ENCODE measurements at regions not wholly inside any gene's neighbourhood (a gene's known extent, or its start where the extent isn't known, plus 50 kb on each side); places are given as distances from the start of the nearest gene placed in this dataset.

DNA sequence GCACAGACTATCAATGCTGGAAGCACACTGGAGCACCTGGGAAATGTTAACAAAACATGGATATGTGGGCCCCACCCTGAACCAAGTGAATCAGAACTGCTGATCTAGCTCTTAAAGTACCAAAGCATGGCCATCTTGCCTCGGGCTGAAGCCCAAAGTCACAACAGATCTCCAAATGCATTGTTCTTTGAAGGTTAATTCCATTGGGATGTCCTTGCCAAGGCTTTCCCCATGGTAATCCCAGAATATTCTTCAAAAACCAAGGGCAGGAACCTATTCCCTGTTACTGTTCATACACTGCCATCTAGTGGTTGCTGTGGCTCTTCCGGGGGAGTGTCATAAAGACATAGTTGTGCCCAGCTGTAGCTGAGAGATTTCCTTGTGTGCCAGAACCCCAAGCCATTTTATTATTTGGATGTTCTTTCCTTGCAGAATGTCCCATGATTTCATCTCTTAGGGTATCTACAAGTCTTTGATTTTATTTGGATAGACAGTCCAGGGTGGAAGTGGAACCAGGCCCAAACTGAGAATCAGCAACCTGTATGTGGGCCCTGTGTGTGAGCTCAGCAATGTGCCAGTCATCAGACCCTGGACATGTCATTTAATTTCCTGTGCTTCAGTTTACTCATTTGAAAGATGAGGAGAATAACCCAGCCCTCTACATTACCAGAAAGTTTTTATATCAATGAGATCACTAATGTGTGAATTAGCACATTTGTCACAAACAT, 290.0 kb downstream of the ACTL7B start:
- no peak overlapping the region for H2AFZ ChIP-seq (ENCODE audit: low read length)
- no peak overlapping the region for H3K9ac ChIP-seq (ENCODE audit: insufficient read depth, low read depth, low read length)
- H3K27me3 ChIP-seq (ENCODE audit: control insufficient read depth in 1 of 2, insufficient read depth in 2 of 2, low read length in 2 of 2) = peaks cover 0 to 4% of the 10 kb centered on the region in 2 experiments; a peak in 1 of 5 replicates
- H3K4me1 ChIP-seq (ENCODE audit: insufficient read depth, low read length) = peaks cover 18% of the 10 kb centered on the region
- no peaks in the 10 kb centered on the region for H4K20me1 ChIP-seq (ENCODE audit: insufficient read depth, low read length)
- no peaks in the 10 kb centered on the region for H3K36me3 ChIP-seq (replicated peaks in 1 of 2; ENCODE audit: control insufficient read depth in 1 of 2, insufficient read depth in 2 of 2, low read length in 2 of 2)
- H3K4me2 ChIP-seq (ENCODE audit: low read depth, low read length) = no peak overlapping the region
- DNase-seq (ENCODE audit: low spot score) = peak; percentile 76
- no peaks in the 10 kb centered on the region for H3K79me2 ChIP-seq (ENCODE audit: insufficient read depth, low read length)
- BruUV-seq (replicated peaks) = no TSS peak
- no peaks in the 10 kb centered on the region for H3K9me3 ChIP-seq (ENCODE audit: low read length)
- H3K4me3 ChIP-seq (replicated peaks in 1 of 3; ENCODE audit: insufficient read depth in 1 of 3, low read depth in 2 of 3, low read length in 3 of 3) = no peak overlapping the region
- H3K27ac ChIP-seq (ENCODE audit: extremely low read length, insufficient read depth, low read length) = no peak overlapping the region
- ChIA-PET CTCF (ENCODE audit: low intra/inter-chr PET ratio, low total read pairs) (interaction anchor here (1.3 to 2.2 kb wide), 5 partner anchors 150 to 1144 kb away, joined by 4 to 15 read pairs (median 7); no protein-coding TSS in a partner anchor), POLR2A (no interaction called here)
- 3% methylated on average over 2 of the region's 2 CpGs for WGBS (ENCODE audit: low lambda C conversion rate)
- ATAC-seq = peak; percentile 95
- in situ Hi-C loops (cut with HindIII; ENCODE audit: extremely low pct_ligation_motif_present, low pct_unique_long_range_greater_than_20kb) (loop anchor here (5.0 to 25.0 kb wide), 3 partner anchors 284 to 1154 kb away; partner anchors contain the start of gene KLF4), intact Hi-C loops (cut with micrococcal nuclease; ENCODE audit: unreplicated experiment) (loop anchor here (1.0 to 5.0 kb wide), 7 partner anchors 31 to 1144 kb away; no protein-coding TSS in a partner anchor)
- FAIRE-seq = peak; percentile 94
- TF ChIP-seq ZNF281 (CRISPR knock-in tag; IDR thresholded peaks at IDR 0.05; ENCODE audit: borderline replicate concordance) (no peak), ZNF775 (CRISPR knock-in tag; IDR thresholded peaks at IDR 0.05; ENCODE audit: borderline replicate concordance) (no peak), SRSF1 (optimal IDR thresholded peaks at IDR 0.05; ENCODE audit: low read depth, low read length) (no peak), TAF15 (IDR thresholded peaks at IDR 0.05; ENCODE audit: low read depth, low read length, poor library complexity, severe bottlenecking) (no peak), HBP1 (CRISPR knock-in tag; IDR thresholded peaks at IDR 0.05; ENCODE audit: low read depth) (no peak), HNRNPK (IDR thresholded peaks at IDR 0.05; ENCODE audit: low read depth, low read length, poor library complexity, severe bottlenecking) (no peak), ETV5 (CRISPR knock-in tag; IDR thresholded peaks at IDR 0.05; ENCODE audit: borderline replicate concordance) (peak; percentile 64; the same call in 1 of the 2 replicates), ZNF18 (CRISPR knock-in tag; IDR thresholded peaks at IDR 0.05; ENCODE audit: insufficient replicate concordance) (no peak), SMAD3 (CRISPR knock-in tag; IDR thresholded peaks at IDR 0.05) (0 out of 2 replicates have a peak, but pooled peaks have one; percentile 53), ZNF747 (CRISPR knock-in tag; IDR thresholded peaks at IDR 0.05; ENCODE audit: borderline replicate concordance) (no peak), ZNF792 (CRISPR knock-in tag; IDR thresholded peaks at IDR 0.05) (no peak), MEF2D (CRISPR knock-in tag; IDR thresholded peaks at IDR 0.05) (no peak), TFAP4 (IDR thresholded peaks at IDR 0.05; ENCODE audit: borderline replicate concordance, low read depth) (peak; percentile 21; the same call in 1 of the 2 replicates), SAFB2 (CRISPR knock-in tag; IDR thresholded peaks at IDR 0.05; ENCODE audit: borderline replicate concordance, low read depth) (no peak), RAD21 (CRISPR knock-in tag; IDR thresholded peaks at IDR 0.05) (peak; percentile 85)

Measured in HepG2 (cell line).